Suppressor macrophage (primary cell): ENCODE measurements at regions not wholly inside any gene's neighbourhood (a gene's known extent, or its start where the extent isn't known, plus 50 kb on each side); places are given as distances from the start of the nearest gene placed in this dataset.
"Not testable (repeated sequence)": the region's sequence is repeated elsewhere in the genome, so short reads cannot be mapped to it uniquely, and the experiment has no call there.

Experiments used
- DNase-seq, 4 experiments: peaks; one replicate each; pipeline ENCODE4 v3.0.0-alpha.2; 2020 to 2022

- no peak for DNase-seq
Observed at GRCh38 chr4:31383767-31384166, 663.6 kb downstream of the PCDH7 start.

- no peak for DNase-seq
Observed at GRCh38 chr4:31390849-31391248, 670.7 kb downstream of the PCDH7 start.

- no peak for DNase-seq
Observed at GRCh38 chr4:31391976-31392375, 671.8 kb downstream of the PCDH7 start.

- no peak for DNase-seq
Observed at GRCh38 chr4:31392923-31393322, 672.8 kb downstream of the PCDH7 start.

- DNase-seq: no peak
Observed at GRCh38 chr4:31408121-31408520, 688.0 kb downstream of the PCDH7 start.

GRCh38 chr4:31411565-31411964 is 691.4 kb downstream of the PCDH7 start:
- DNase-seq: no peak

GRCh38 chr4:31415629-31416028 is 695.5 kb downstream of the PCDH7 start:
- no peak for DNase-seq

GRCh38 chr4:31416498-31416897 is 696.3 kb downstream of the PCDH7 start:
- DNase-seq: no peak

GRCh38 chr4:31417040-31417439 is 696.9 kb downstream of the PCDH7 start:
- DNase-seq: no peak

GRCh38 chr4:31422006-31422405 is 701.8 kb downstream of the PCDH7 start:
- DNase-seq: no peak

GRCh38 chr4:31427691-31428090 is 707.5 kb downstream of the PCDH7 start:
- no peak for DNase-seq

GRCh38 chr4:31442236-31442635 is 722.1 kb downstream of the PCDH7 start:
- no peak for DNase-seq

GRCh38 chr4:31445526-31445925 is 725.4 kb downstream of the PCDH7 start:
- DNase-seq: no peak

- DNase-seq: no peak
Observed at GRCh38 chr4:31455612-31456011, 735.4 kb downstream of the PCDH7 start.

GRCh38 chr4:31458813-31459212 is 738.6 kb downstream of the PCDH7 start:
- no peak for DNase-seq

- DNase-seq: no peak
Observed at GRCh38 chr4:31461421-31461820, 741.3 kb downstream of the PCDH7 start.

GRCh38 chr4:31467781-31468180 is 747.6 kb downstream of the PCDH7 start:
- no peak for DNase-seq

- DNase-seq: no peak
Observed at GRCh38 chr4:31474221-31474620, 754.1 kb downstream of the PCDH7 start.

GRCh38 chr4:31482691-31483090 is 762.5 kb downstream of the PCDH7 start:
- DNase-seq: no peak

- not testable (repeated sequence) for DNase-seq
Observed at GRCh38 chr4:31499216-31499615, 779.0 kb downstream of the PCDH7 start.

- no peak for DNase-seq
Observed at GRCh38 chr4:31516520-31516919, 796.4 kb downstream of the PCDH7 start.

- no peak for DNase-seq
Observed at GRCh38 chr4:31518796-31519250, 798.7 kb downstream of the PCDH7 start.

GRCh38 chr4:31530555-31530954 is 810.4 kb downstream of the PCDH7 start:
- no peak for DNase-seq

- no peak for DNase-seq
Observed at GRCh38 chr4:31538877-31539276, 818.7 kb downstream of the PCDH7 start.

GRCh38 chr4:31539284-31540069 is 819.3 kb downstream of the PCDH7 start:
- no peak for DNase-seq
